ENCODE measurements at regions not wholly inside any gene's neighbourhood (a gene's known extent, or its start where the extent isn't known, plus 50 kb on each side); places are given as distances from the start of the nearest gene placed in this dataset.
A peak's percentile ranks its signal among the peaks of the same experiment; 100 is the strongest.

GRCh38 chr2:176502619-176503018, 233.4 kb downstream of the MTX2 start:
- no peak for DNase-seq (ENCODE audit: low read depth)

GRCh38 chr2:176503776-176504175, 234.5 kb downstream of the MTX2 start:
- DNase-seq (ENCODE audit: low read depth): no peak

GRCh38 chr2:176504440-176504839, 235.2 kb downstream of the MTX2 start:
- DNase-seq (ENCODE audit: low read depth): no peak

GRCh38 chr2:176507786-176508185, 238.5 kb downstream of the MTX2 start:
- no peak for DNase-seq (ENCODE audit: low read depth)

- DNase-seq (ENCODE audit: low read depth): no peak
Measured at GRCh38 chr2:176508374-176508773, 239.1 kb downstream of the MTX2 start.

GRCh38 chr2:176508984-176509740, 239.9 kb downstream of the MTX2 start:
- DNase-seq (ENCODE audit: low read depth): peak; percentile 81

GRCh38 chr2:176514276-176514675, 245.0 kb downstream of the MTX2 start:
- no peak for DNase-seq (ENCODE audit: low read depth)

- peak; percentile 36 for DNase-seq (ENCODE audit: low read depth)
Measured at GRCh38 chr2:176514805-176515500, 245.7 kb downstream of the MTX2 start.

GRCh38 chr2:176516051-176516602, 246.9 kb downstream of the MTX2 start:
- DNase-seq (ENCODE audit: low read depth): no peak

- peak; percentile 48 for DNase-seq (ENCODE audit: low read depth)
Measured at GRCh38 chr2:176518823-176519222, 249.6 kb downstream of the MTX2 start.

GRCh38 chr2:176521878-176522670, 252.8 kb downstream of the MTX2 start:
- DNase-seq (ENCODE audit: low read depth): no peak

GRCh38 chr2:176525086-176525485, 255.8 kb downstream of the MTX2 start:
- no peak for DNase-seq (ENCODE audit: low read depth)

GRCh38 chr2:176526995-176527901, 258.0 kb downstream of the MTX2 start:
- DNase-seq (ENCODE audit: low read depth): peak; percentile 39

GRCh38 chr2:176531608-176532007, 262.4 kb downstream of the MTX2 start:
- DNase-seq (ENCODE audit: low read depth): no peak

- DNase-seq (ENCODE audit: low read depth): no peak
Measured at GRCh38 chr2:176533505-176534193, 264.4 kb downstream of the MTX2 start.

- DNase-seq (ENCODE audit: low read depth): peak; percentile 79
Measured at GRCh38 chr2:176534798-176535466, 265.7 kb downstream of the MTX2 start.

- peak; percentile 56 for DNase-seq (ENCODE audit: low read depth)
Measured at GRCh38 chr2:176535467-176536113, 266.3 kb downstream of the MTX2 start.

GRCh38 chr2:176536439-176537133, 267.3 kb downstream of the MTX2 start:
- DNase-seq (ENCODE audit: low read depth): no peak

- no peak for DNase-seq (ENCODE audit: low read depth)
Measured at GRCh38 chr2:176537932-176538331, 268.7 kb downstream of the MTX2 start.

Measured in Daoy (cell line).